ENCODE measurements at regions not wholly inside any gene's neighbourhood (a gene's known extent, or its start where the extent isn't known, plus 50 kb on each side); places are given as distances from the start of the nearest gene placed in this dataset.

DNA sequence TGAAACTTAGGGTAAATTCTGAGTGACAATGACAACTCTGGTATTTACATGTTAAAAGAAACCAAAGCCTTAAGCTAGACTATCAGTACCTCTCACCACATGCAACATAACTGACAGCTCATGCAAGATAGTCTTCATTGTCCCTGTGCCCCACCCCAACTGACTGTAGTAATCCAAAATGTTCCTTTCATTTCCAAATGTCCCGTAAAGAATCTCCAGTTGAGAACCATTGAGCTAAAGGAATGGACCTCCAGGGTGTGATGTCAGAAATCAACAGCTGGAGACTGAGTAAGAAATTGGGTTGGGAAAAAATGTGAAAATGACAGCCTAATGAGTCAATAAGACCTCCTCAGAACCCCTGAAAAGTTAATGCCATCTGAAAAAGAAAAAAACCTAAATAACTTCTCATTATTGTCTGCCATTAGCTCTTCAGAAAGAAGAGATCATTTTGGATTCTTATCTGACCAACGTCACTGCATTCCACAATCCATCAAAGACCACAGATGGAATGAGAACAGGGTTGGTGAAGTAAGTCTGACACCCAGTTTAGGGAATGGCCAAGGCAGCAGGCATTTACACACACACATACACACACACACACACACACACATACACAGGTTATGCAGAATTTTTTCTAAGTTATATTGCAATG, 51.7 kb upstream of the ACVR2A start:
- Histone ChIP-seq H3K4me3 (no peak overlapping the region), H3K27ac (no peak overlapping the region), H3K9me3 (no peaks in the 10 kb centered on the region), H3K36me3 (ENCODE audit: low read depth, missing control alignments) (no peaks in the 10 kb centered on the region), H3K4me1 (peaks cover 10% of the 10 kb centered on the region), H3K27me3 (no peaks in the 10 kb centered on the region)
- no peak for TF ChIP-seq CTCF (IDR thresholded peaks at IDR 0.05)
- no peak for TF ChIP-seq POLR2A (IDR thresholded peaks at IDR 0.05)
- WGBS, 2 donors: 64 to 78% methylated on average over 2 of the region's 2 CpGs
- DNase-seq: no peak
- intact Hi-C loops (cut with DNase I; ENCODE audit: low total_unique reads): no loop called here

DNA sequence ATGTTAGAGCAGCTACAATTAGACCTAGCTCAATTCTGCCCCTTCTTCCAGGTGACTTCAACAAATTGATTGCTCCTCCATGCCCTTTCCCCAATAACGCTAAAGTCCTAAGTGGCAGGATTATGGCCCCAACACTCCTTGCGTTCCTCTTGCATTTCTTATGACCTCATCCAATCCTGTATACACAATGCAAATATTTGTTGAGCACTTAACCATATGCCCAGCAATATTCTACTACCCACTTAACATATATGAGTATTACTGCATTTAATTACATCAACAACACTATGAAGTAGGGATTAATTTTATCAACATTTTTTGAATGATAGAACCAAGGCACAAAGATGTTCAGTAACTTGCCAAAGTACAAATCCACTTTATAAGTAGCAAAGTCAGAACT, 54.2 kb upstream of the ACVR2A start:
- H3K9me3 ChIP-seq: no peaks in the 10 kb centered on the region
- H3K4me1 ChIP-seq: no peaks in the 10 kb centered on the region
- no peak overlapping the region for H3K27ac ChIP-seq
- no peaks in the 10 kb centered on the region for H3K27me3 ChIP-seq
- TF ChIP-seq CTCF (IDR thresholded peaks at IDR 0.05) (no peak), POLR2A (IDR thresholded peaks at IDR 0.05) (no peak)
- intact Hi-C loops (cut with DNase I; ENCODE audit: low total_unique reads): no loop called here
- no peak overlapping the region for H3K4me3 ChIP-seq
- no peak for DNase-seq
- 92 to 95% methylated on average over 2 of the region's 2 CpGs for WGBS, 2 donors
- no peaks in the 10 kb centered on the region for H3K36me3 ChIP-seq (ENCODE audit: low read depth, missing control alignments)

GRCh38 chr2:147789720-147790119, 55.1 kb upstream of the ACVR2A start:
- WGBS, 2 donors: 79 to 80% methylated on average over 3 of the region's 3 CpGs
- H3K27ac ChIP-seq: no peak overlapping the region
- no peak overlapping the region for H3K4me3 ChIP-seq
- no peak for TF ChIP-seq POLR2A (IDR thresholded peaks at IDR 0.05)
- TF ChIP-seq CTCF (IDR thresholded peaks at IDR 0.05): no peak
- DNase-seq: no peak
- H3K4me1 ChIP-seq: no peaks in the 10 kb centered on the region
- H3K27me3 ChIP-seq: no peaks in the 10 kb centered on the region
- no peaks in the 10 kb centered on the region for H3K9me3 ChIP-seq
- no peaks in the 10 kb centered on the region for H3K36me3 ChIP-seq (ENCODE audit: low read depth, missing control alignments)
- intact Hi-C loops (cut with DNase I; ENCODE audit: low total_unique reads): no loop called here

GRCh38 chr2:147789287-147789686, 55.5 kb upstream of the ACVR2A start:
- DNase-seq: no peak
- Histone ChIP-seq H3K9me3 (no peaks in the 10 kb centered on the region), H3K4me3 (no peak overlapping the region), H3K27me3 (no peaks in the 10 kb centered on the region), H3K27ac (no peak overlapping the region), H3K4me1 (no peaks in the 10 kb centered on the region), H3K36me3 (ENCODE audit: low read depth, missing control alignments) (no peaks in the 10 kb centered on the region)
- intact Hi-C loops (cut with DNase I; ENCODE audit: low total_unique reads): no loop called here
- TF ChIP-seq CTCF (IDR thresholded peaks at IDR 0.05) (no peak), POLR2A (IDR thresholded peaks at IDR 0.05) (no peak)
- 80 to 84% methylated on average over 2 of the region's 2 CpGs for WGBS, 2 donors

Data from testis (tissue), 2 donors.